Kidney capillary endothelial cell (primary cell): ENCODE measurements at regions not wholly inside any gene's neighbourhood (a gene's known extent, or its start where the extent isn't known, plus 50 kb on each side); places are given as distances from the start of the nearest gene placed in this dataset.

Experiments
- DNase-seq: peaks from one replicate; pipeline ENCODE4 v3.0.0-alpha.2; 2018; ENCODE audit warnings: low spot score

DNA sequence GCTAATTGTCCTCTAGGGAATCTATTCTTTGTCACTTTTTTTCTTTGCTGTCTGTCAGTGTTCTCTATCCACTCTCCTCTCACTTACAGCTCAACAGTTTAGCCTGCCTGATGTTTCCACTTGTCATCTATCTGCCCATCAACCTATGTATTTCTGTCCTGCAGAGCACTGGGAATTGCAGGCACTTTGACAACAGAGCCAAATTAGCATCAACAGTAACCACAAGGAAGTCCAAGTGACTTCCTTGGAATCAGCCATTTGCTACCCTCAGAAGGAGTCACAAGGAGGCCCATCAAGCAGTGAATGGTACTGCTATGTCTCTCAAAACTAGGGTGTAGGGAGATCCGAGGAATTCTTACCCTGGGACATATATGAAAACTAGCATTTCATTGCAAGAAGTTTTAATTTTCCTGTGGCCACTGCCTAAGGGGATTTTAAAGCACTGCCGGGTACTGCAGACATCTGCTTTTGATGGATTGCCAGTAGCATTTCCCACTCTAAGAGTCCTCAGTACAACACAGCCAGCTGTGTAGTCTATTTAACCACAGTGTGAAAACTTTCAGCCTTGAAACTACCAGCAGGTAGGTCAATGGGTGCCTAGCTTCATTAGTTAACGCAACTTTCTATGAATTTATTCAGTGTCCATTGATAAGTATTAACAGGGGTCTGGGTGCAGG is 898.8 kb downstream of the NTRK3 start:
- DNase-seq, result no peak

DNA sequence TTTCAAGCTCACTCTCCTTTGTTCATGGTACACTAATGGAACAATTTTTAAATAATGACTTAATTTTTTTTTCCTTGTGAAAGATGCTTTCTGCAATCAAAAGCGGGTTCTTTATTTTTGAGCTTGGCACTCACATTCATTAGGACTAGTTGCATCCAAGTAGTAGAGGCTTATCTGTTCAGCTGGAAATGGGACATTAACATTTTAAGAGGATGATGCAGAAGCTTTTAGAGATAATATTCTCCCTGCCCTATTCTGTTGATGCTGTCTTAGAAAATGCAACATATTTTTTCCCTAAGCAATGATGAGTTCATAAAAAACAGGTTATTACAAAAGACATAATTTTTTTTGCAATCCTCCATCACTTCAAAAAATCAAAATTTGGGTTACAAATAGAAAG is 900.6 kb downstream of the NTRK3 start:
- no peak for DNase-seq

DNA sequence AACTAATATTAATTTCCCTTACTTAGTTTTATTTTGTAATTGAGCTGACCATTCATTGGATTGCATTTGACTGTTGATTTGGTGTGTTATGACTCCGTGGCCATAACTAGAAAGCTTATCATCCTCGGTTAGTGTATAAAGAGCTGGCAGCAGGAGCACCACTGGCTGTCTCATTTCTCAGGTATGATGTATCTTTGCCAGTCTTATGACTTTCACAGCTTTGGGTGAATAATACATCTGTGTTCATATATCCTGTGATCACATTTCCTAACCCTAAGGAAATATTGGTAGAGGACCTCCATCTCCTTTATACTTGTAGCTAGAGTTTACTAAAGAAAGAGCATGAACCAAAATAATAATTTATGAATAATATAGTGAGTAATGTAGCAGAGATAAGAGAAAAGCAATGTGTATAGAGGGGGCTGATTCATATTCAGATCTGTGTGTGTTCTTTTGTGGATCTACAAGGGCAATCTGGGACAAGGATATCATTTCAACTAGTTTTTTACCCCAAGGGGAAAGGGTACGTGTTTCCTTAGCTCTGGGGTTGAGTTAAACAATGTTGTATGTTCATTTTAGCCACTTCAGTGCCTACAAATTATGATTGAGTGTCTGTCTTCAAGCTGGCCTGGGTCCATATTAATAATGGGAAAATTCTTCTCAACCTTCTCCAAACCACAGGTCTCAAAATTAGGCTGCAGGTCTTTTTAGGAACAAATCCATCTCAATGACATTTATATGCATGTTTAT is 901.7 kb downstream of the NTRK3 start:
- DNase-seq, result no peak

DNA sequence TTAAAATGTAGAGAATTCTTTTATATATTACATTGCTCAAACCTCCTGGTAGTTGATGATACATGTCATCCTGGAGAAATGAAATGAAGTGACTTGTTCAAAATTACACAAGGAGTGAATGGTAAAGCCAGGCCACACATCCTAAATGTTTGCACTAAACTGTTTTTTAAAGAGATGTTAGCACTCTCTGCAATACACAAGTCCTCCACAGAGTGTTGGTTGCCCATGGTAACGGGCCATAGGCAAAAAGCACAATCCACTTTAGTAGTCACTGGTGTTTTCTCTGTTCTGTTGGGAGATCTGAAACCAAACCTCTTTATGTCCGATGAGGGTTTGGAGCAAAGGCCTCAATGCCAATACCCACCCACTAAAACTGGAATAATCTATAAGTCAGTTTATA is 907.4 kb downstream of the NTRK3 start:
- no peak for DNase-seq

DNA sequence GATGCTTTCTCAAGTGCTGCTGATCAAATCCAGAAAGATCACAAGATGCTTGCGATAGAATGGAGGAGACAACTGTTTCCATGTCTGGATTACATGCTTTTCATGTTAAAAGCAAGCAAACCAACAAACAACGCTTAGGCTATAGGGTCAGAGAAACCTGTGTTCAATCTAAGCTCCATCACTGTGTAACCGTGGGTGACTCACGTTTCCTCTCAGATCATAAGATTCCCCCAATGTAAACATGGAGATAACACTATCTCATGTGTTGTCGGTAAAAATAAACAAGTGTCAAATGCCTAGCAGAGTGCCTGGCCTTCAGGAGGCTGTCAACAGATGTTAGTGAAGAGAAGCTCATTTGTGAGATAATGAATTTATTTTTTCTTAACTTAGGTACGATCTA is 907.8 kb downstream of the NTRK3 start:
- DNase-seq, result no peak

DNA sequence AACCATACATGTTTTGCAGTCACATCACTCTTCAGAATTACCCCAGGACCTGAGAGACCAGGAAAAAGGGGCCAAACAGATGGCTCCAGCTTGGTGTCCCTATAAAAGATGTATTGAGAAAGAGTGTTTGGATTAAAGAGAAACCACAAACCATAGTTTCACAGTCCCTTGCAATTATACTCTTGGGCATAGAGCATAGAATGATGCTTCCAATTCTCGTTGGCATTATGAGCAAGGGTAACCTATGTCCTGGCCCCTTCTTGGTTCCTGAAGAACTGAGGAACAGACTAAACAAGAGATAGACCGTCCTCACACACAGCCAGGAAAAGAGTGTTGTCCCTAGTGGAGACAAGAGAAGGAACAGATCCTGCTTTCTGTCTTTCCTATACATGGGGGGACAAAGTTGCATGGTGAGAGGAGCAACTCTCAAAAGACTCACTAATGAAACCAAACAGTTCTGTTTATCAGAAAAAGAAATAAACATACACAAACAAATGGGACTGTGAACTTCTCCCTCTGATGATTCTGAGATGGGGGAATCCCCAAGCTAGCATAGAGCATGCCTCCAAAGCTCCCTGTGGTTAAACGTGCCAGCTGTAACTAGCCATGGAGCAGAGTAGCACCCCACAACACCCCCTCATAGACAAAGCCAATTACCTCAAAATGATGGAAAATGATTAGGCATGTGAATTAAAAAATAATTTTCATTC is 908.6 kb downstream of the NTRK3 start:
- DNase-seq, result no peak

DNA sequence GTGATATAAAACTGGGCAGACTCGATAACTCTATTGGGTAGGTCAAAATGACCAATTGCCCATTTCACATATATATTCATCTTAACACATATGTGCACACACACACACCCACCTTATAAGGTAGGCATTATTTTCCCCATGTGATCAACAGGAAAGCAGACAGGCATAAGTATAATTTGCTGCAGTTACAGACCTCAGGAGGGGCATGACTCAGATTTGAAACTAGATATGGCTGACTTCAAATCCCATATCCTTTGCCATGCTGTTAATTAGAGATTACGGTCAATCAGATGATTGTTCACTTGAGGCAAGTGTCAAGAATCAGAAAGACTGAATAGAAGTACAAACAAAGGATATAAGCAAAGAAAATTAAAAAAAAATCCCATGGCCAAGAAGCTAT is 910.6 kb downstream of the NTRK3 start:
- DNase-seq, result no peak

DNA sequence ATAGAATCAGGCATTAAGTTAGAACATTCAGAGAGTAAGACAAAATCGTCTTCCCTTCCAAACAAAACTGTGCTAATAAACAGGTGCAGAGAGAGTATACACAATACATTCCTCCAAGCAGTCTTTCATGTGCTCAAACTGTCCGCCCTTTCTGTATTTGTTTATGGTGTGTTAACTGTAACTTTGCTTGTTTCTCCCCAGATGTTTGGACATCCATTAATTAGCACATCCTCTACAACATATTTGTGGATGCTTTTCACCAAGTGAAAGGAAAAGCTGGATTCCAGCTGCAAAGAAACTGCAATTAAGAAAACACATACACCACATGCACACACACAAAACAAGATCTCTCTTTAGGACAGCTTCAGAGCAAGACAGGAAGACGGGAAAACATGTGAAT is 912.6 kb downstream of the NTRK3 start:
- DNase-seq, result no peak

DNA sequence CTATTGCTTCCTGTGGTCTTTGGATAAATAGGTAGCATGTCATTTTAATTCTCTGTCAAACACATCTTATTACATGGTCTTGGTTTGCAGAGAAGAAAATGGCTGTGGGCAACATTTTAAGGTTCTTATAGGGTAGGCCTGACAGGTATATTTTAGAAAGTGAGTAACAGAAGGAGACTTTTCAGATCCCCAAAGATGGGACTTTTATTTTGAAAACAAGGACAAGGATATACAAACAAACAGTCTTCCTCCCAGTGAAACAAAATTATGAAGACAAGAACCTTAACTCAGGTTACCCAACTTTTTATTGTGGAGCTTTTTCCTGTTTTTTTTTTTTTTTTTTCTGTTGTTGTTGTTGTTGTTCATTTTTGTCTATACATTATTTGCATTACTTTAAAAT is 916.2 kb downstream of the NTRK3 start:
- DNase-seq, result no peak

DNA sequence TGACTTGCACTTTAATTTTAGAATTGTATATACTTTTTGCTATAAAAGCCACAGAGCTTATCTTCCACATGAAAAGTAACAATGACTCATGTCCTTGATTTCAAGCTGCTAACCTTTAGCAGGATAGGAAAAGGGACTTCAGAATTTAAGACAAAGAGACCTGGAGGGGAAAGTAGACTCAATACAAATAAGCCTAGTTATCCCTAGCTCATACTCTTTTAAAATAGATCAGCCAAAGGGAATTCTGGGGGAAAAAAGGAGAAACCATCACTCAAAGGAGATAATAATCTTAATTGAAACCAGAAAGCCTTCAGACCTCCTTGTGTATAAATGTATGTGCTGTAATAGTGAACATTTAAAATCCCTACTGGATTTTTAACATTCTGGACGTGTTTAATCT is 930.3 kb downstream of the NTRK3 start:
- no peak for DNase-seq

DNA sequence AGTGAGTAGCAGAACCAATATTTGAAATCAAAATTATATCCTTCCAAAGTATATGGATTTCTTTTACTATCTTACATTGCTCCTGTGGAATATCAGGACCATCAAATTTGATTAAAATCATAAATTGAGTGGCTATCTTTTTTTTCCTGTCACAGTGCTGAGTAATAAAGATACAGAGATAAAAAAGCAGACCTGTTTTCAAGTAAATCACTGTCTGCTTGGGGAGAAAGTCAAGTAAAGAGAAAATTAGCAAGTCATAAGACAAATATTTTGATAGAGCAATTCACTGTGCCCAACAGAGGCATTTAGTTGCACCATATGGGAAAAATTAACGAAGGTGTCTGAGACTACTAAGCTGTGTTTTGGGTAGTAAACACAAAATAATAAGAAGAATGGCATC is 933.7 kb downstream of the NTRK3 start:
- no peak for DNase-seq

DNA sequence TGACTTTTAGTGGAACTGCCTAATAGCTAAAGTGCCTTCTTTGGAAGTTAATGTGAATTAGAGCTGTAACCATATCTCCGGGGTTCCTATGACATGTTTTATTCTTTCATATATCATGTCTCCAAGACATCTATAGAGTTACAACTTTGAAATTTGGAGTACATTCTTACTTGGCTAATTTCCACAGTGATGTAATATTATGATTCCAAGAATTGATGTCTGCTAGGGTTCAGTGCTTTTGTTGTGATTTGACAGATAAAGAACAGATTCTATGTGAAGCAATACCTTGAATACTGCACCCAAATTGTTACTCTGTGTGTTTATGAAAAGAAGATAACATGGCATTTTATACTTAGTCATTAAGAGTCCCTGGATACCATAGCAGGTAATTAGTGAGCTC is 934.3 kb downstream of the NTRK3 start:
- DNase-seq, result no peak

DNA sequence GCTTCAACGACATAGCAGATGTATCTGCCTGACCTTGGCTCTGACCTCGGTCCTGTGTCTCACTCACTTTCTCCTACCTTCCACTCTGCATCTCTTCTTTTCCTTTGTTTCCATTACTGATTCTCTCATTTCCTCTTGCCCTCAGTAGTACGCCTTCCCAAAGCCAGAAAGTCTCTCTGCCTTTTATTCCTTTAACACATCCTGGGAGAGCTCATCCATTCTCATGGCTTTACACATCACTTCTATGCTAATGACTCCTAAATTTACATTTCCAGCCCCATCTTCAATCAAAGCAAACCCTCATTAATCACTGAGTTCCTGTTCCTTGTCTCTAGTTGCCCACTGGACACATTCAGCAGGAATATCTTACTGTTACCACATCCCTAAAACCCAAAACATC is 938.6 kb downstream of the NTRK3 start:
- DNase-seq, result no peak

DNA sequence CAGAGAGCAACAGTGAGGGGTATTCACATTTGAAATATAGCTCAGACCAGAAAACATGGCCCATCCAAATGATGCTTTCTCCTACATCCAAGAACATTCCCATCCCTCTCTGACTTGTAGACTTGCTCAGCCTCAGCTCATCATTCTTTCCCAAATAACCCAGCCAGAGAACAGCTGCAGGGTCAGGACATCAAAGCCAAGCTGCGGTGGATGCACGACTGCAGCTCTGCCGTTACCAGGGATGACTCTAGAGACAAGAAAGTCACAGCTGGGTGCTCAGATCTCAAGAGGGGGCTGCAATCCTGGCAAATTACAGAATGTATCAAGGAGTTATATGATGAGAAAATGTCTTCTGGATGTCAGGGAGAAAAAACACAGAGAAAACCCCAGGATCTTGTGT is 944.3 kb downstream of the NTRK3 start:
- no peak for DNase-seq

DNA sequence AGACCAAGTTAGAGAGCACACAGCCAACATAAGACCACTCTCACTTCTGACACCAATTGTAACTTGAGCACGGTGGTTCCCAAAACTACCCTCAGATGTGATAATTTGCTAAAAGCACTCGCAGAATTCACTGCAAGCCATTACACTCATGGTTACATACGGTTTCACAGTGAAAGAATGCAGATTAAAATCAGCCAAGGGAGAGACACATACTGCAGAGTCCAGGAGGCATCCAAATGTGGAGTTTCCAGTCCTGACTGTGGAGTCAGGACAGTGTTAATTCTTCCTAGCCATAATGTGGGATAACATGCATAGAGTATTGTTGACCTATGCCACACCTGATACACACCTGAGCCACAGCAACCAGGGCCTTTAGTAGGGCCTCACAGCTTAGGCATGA is 956.4 kb downstream of the NTRK3 start:
- no peak for DNase-seq

DNA sequence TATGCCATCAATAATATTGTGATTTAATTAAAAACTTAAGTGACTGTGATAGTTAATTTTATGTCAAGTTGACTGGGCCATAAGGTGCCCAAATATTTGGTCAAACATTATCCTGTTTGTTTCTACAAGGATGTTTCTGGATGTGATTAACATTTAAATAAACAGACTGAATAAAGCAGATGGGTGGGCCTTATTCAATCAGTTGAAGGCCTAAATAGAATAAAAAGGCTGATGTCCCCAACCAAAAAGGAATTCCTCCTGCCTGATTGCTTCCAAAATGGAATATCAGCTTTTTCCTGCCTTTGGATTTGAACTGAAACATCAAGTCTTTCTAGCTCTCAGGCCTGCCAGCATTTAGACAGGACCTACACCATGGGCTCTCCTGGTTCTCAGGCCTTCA is 961.7 kb downstream of the NTRK3 start:
- no peak for DNase-seq

DNA sequence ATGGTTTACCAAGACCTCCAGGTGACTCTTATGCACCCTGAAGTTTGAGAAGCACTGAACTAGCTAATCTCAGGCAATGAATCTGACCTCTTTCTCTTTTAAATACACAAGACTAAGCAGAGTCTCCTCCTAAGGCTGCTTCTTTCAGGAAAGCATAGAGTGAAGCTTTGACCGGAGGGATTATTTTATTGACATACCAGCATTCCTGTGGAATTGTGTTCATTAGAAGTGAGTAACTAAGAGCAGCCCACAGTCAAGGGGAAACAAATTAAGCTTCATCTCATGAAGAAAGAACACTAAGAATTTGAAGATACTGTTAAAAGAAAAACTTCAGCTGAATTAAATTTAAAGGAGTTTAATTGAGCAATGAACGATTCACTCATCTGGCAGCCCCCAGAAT is 963.5 kb downstream of the NTRK3 start:
- no peak for DNase-seq

DNA sequence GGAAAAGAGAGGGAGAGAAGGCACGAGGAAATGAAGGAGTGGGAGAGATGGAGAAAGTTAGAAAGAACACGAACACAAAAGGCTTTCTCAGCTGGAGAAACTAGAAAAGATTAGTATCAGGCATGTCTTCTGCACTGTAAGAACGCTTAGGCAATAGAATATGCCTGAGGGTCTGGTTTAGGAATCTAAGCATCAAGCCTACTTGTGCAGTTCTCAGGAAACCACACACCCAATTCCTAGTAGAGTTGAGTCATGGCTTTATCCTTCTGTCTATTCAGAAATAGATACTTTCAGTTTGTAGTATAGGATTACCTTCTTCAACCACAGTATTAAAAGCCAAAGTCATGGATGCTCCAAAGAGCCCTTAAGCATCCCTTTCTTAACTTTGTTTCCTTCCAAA is 969.4 kb downstream of the NTRK3 start:
- DNase-seq, result no peak

DNA sequence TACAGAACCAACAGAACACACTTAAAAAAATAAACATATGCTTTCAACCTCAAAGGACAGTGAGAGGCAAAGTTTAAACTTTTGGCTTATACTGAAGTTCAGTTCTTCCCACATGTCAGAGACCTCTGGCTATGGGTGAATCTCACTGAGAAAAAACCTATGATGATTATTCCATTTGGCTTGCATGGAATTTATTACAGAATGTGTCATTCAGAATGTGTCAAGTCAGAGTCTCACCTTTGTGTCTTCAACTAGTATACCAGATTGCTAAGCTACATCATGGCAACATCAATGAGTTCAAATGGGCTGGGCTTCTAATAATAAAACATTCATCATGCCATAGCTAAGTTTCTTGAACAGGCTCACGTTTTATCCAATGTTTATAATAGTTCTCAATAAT is 987.0 kb downstream of the NTRK3 start:
- no peak for DNase-seq

DNA sequence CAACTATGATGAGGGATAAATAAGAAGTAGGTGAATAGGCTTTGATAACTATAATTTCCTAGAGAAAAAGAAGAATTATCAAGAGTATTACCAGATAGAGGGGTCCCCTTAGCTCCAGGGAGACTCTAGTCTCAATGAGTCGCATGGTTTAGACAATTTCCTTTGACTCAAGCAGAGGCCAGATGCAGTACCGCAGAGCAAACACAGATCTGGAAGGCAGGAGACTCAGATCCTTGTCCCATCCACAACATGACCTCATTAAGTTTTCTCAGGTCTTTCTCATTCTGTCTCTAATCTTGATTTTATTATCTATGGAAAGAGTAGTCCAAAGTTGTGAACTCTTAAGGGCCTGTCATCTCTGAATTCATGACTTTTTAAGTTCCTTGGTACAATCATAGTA is 987.9 kb downstream of the NTRK3 start:
- no peak for DNase-seq

DNA sequence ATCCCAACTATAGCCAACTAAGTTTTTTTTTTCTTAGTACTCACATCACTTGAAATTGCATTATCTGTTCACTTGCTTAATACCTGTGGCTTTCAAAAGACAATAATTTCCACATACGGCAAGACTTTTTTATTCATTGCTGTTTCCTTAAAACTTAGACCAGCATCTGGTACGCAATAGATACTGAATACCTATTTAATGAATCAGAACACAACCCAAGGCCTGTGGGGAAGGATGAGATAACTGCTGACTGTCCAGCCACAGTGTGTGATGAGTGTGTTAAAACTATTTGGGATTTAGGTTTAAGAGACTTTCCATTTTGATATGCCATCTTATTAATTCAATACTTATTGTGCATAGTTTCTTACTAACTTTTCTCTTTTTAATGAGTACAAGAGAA is 988.7 kb downstream of the NTRK3 start:
- no peak for DNase-seq

DNA sequence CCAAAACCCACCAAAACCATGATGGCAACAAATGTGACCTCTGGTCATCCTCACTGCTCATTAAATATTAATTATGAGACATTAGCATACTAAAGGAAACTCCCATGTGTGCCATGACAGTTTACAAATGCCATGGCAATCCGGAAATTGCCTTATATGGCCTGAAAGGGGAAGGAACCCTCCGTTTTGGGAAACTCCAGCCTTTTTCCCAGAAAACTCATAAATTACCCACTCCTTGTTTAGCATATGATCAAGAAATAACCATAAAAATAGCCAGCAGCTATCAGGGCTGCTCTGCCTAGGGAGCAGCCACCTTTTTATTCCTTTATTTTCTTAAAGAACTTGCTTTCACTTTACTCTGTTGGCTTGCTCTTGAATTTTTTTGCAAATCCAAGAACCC is 992.7 kb downstream of the NTRK3 start:
- no peak for DNase-seq

DNA sequence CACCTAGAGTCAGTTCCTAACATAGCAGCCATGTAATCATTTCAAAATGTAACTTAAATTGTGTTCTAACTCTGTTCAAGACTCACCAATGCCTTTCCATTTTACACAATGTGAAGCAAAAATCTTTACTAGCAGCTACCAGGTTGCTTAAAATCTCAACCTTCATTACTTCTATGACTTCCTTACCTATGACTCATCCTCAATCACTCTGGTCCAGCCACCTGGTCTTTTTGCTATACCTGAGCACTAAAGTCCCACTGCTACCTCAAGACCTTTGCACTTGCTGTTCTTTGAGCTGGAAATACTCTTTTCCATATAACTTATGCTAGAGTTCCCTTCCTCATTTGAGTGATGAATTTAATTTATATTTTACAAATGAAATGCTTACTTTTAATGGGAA is 993.2 kb downstream of the NTRK3 start:
- no peak for DNase-seq

DNA sequence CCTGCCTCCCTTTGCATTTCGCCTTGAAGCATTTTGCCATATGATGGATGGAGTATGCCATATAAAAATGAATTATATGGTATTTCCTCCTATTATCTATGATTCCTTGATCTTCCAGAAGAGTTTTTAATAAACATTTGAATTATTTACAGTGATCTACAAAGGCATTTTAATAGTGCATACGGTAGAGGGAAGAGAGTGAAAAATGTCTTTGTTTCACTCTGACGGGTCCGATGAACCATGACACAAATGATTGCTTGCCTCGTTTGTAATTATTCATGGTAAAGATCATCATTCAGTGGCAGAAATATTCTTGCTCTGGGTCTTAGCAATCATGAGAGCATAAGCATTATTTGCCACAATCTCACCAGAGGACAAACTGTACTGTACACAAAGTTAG is 1010.9 kb downstream of the NTRK3 start:
- DNase-seq, result no peak
